ENCODE measurements at regions not wholly inside any gene's neighbourhood (a gene's known extent, or its start where the extent isn't known, plus 50 kb on each side); places are given as distances from the start of the nearest gene placed in this dataset.

GRCh38 chr7:17209101-17209500 lies 89.4 kb upstream of the AHR start:
- TF ChIP-seq CTCF (conservative IDR thresholded peaks at IDR 0.05; ENCODE audit: low read depth, low read length): no peak
- H3K4me3 ChIP-seq (ENCODE audit: low read length): no peak overlapping the region
- no peak for DNase-seq (ENCODE audit: low read depth)

DNA sequence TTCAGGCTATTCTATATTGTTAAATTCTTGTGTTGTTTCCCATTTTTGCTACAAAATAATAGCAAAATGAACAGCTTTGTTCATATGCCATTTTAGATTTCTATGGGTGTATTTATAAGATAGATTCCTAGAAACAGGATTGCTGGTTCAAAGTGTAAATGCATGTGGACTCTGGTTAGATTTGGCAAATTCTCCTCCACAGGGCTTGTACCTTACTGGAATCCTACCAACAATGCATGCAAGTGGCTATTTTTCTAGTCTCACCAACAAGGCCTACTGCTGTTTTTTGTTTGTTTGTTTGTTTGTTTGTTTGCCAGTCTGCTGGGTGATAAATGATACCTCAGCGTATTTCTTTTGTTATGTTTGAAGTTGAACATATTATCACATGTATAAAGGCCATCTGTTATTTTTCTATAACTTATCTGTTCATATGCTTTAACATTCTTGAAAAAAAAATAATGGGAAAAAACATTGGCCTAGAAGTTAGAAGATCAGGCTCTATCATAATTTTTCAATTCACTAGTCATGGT lies 87.1 kb upstream of the AHR start:
- TF ChIP-seq CTCF (conservative IDR thresholded peaks at IDR 0.05; ENCODE audit: low read depth, low read length): no peak
- H3K4me3 ChIP-seq (ENCODE audit: low read length): no peak overlapping the region
- no peak for DNase-seq (ENCODE audit: low read depth)

DNA sequence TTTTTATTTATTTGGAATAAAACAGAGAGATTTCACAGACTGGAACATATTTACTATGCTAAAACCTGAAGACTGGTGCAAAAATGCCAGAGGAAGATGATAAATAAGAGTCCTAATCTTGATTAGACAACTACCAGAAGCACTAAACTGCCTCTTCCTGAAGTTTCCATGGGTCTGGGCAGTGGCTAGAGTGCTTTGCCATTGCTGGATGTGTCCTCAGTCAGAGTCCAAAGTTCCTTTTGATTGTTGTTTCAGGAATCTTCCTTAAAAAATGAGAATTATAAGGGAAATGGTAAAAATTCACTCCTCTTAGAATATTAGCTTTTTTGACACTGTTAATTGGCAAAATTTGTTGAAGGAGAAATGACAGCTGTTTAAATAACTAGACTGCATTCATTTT lies 86.3 kb upstream of the AHR start:
- no peak for DNase-seq (ENCODE audit: low read depth)
- TF ChIP-seq CTCF (conservative IDR thresholded peaks at IDR 0.05; ENCODE audit: low read depth, low read length): no peak
- H3K4me3 ChIP-seq (ENCODE audit: low read length): no peak overlapping the region

- H3K4me3 ChIP-seq (ENCODE audit: low read length): no peak overlapping the region
- TF ChIP-seq CTCF (conservative IDR thresholded peaks at IDR 0.05; ENCODE audit: low read depth, low read length): no peak
- DNase-seq (ENCODE audit: low read depth): peak; percentile 31
Measured at GRCh38 chr7:17227766-17228490, 70.5 kb upstream of the AHR start.

GRCh38 chr7:17229228-17229627 lies 69.2 kb upstream of the AHR start:
- TF ChIP-seq CTCF (conservative IDR thresholded peaks at IDR 0.05; ENCODE audit: low read depth, low read length): no peak
- H3K4me3 ChIP-seq (ENCODE audit: low read length): no peak overlapping the region
- peak; percentile 43 for DNase-seq (ENCODE audit: low read depth)

DNA sequence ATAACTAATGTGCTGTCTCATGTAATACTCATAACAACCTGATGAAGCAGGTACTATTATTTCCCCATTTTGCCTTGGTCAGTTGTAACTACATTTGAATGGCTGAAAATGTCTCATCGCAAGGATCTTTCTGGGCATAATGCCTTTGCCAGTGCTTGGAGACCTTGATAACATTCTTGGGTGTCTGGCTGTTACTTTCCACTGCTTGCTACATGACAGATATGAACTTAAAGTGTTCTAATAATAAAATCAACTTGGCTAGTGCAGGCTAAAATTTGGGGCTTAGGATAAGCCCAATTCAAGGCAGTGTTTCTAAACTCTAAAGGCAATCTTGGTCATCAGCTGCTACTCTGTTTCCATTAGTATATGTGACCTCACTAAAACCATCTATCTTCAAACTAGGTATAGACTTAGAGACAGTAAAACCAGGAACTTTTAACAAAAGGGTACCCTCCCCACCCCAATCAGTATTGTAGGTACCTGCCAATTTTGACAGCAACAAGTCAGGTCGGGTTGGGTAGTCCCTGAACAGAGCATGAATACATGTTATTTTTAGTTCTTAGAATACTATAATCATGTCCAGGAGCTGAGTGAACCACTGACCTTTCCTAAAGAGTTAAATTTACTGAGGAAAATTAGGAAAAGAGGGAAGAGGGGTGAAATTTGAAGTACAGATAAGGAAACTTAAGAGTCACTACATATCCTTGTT lies 68.2 kb upstream of the AHR start:
- peak; percentile 9 for DNase-seq (ENCODE audit: low read depth)
- no peak for TF ChIP-seq CTCF (conservative IDR thresholded peaks at IDR 0.05; ENCODE audit: low read depth, low read length)
- no peak overlapping the region for H3K4me3 ChIP-seq (ENCODE audit: low read length)

DNA sequence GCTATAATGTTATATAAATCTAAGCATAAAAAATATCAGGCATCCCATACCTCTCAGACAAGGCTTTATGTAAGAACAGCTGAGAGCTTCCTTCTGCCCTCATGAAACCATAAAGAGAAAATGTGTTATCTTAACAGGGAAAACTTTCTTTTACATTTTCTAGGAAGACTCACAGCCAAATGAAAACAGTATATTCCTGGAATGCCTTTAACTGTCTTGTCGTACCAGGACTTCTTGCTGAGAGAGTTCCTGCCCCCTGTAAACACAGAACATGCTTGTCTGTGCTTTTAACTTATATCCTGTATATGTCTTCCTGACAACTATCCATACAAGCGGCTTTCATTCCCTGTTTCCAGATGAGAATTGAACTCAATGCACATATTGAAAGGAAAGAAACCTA lies 64.8 kb upstream of the AHR start:
- no peak for TF ChIP-seq CTCF (conservative IDR thresholded peaks at IDR 0.05; ENCODE audit: low read depth, low read length)
- H3K4me3 ChIP-seq (ENCODE audit: low read length): no peak overlapping the region
- DNase-seq (ENCODE audit: low read depth): no peak

All from retinal pigment epithelial cell (primary cell).